HFFc6 (cell line): ENCODE measurements at regions not wholly inside any gene's neighbourhood (a gene's known extent, or its start where the extent isn't known, plus 50 kb on each side); places are given as distances from the start of the nearest gene placed in this dataset.

Experiments
- DNase-seq: peaks from one replicate; pipeline ENCODE4 v3.0.0-alpha.2; 2018
- H3K27ac Mint-ChIP-seq: 2 replicates; pipeline ENCODE4 v1.8.0; 2020; ENCODE audit warnings: mild to moderate bottlenecking, mixed read lengths
- H3K27me3 Mint-ChIP-seq: 2 replicates; pipeline ENCODE4 v1.8.0; 2021; ENCODE audit warnings: mild to moderate bottlenecking, moderate library complexity, mixed read lengths; ENCODE audit not compliant: insufficient read depth
- H3K36me3 Mint-ChIP-seq: 2 replicates; pipeline ENCODE4 v1.8.0; 2021; ENCODE audit warnings: low read depth, mixed read lengths
- H3K4me1 Mint-ChIP-seq: 2 replicates; pipeline ENCODE4 v1.8.0; 2020; ENCODE audit warnings: low read depth, mixed read lengths
- H3K4me3 Mint-ChIP-seq: 2 replicates; pipeline ENCODE4 v1.8.0; 2020; ENCODE audit warnings: mild to moderate bottlenecking, moderate library complexity, mixed read lengths
- H3K9me3 Mint-ChIP-seq: 2 replicates; pipeline ENCODE4 v1.8.0; 2020; ENCODE audit warnings: mild to moderate bottlenecking, mixed read lengths
- CTCF ChIP-seq: fragments of 200-600 bp; sonication (generic); IDR thresholded peaks from 2 replicates; pipeline ENCODE4 v1.5.0; 2021; ENCODE audit warnings: antibody characterized with exemption, mild to moderate bottlenecking

- Mint-ChIP-seq H3K27me3 (no peaks in the 10 kb centered on the region; the same call in 1 of the 2 replicates), H3K9me3 (no peaks in the 10 kb centered on the region), H3K27ac (peak overlapping the region; percentile 65), H3K4me3 (peak overlapping the region; percentile 67), H3K36me3 (no peaks in the 10 kb centered on the region), H3K4me1 (peaks cover 58% of the 10 kb centered on the region)
- no peak for DNase-seq
- no peak for TF ChIP-seq CTCF
These were observed 113.9 kb upstream of the CDC42BPA start for GRCh38 chr1:227432181-227432535.

GRCh38 chr1:227429447-227430359 is 111.4 kb upstream of the CDC42BPA start:
- peak overlapping the region; percentile 80 for H3K4me3 Mint-ChIP-seq
- DNase-seq: peak; percentile 65

GRCh38 chr1:227428803-227429202 is 110.5 kb upstream of the CDC42BPA start:
- peak; percentile 63 for DNase-seq
- peak overlapping the region; percentile 80 for H3K4me3 Mint-ChIP-seq
- H3K27ac Mint-ChIP-seq: peak overlapping the region; percentile 89
- H3K27me3 Mint-ChIP-seq: no peaks in the 10 kb centered on the region; the same call in 1 of the 2 replicates
- no peaks in the 10 kb centered on the region for H3K9me3 Mint-ChIP-seq
- peaks cover 62% of the 10 kb centered on the region for H3K4me1 Mint-ChIP-seq
- no peaks in the 10 kb centered on the region; the same call in 1 of the 2 replicates for H3K36me3 Mint-ChIP-seq
- TF ChIP-seq CTCF: no peak

More at GRCh38 chr1:227429447-227430359, 111.4 kb upstream of the CDC42BPA start:
- Mint-ChIP-seq H3K9me3 (no peaks in the 10 kb centered on the region), H3K27ac (peak overlapping the region; percentile 89), H3K36me3 (no peaks in the 10 kb centered on the region; the same call in 1 of the 2 replicates), H3K27me3 (no peaks in the 10 kb centered on the region; the same call in 1 of the 2 replicates), H3K4me1 (peaks cover 53% of the 10 kb centered on the region)
- no peak for TF ChIP-seq CTCF

- Mint-ChIP-seq H3K4me1 (peaks cover 70% of the 10 kb centered on the region), H3K27ac (no peak overlapping the region), H3K36me3 (no peaks in the 10 kb centered on the region; the same call in 1 of the 2 replicates), H3K27me3 (no peaks in the 10 kb centered on the region; the same call in 1 of the 2 replicates), H3K9me3 (no peaks in the 10 kb centered on the region), H3K4me3 (no peak overlapping the region)
- DNase-seq: no peak
- no peak for TF ChIP-seq CTCF
These were observed 109.1 kb upstream of the CDC42BPA start for GRCh38 chr1:227427411-227427810.

- H3K27me3 Mint-ChIP-seq: no peaks in the 10 kb centered on the region
- H3K9me3 Mint-ChIP-seq: no peaks in the 10 kb centered on the region
- no peak for DNase-seq
- peaks cover 51% of the 10 kb centered on the region for H3K4me1 Mint-ChIP-seq
- no peak for TF ChIP-seq CTCF
- H3K36me3 Mint-ChIP-seq: no peaks in the 10 kb centered on the region; the same call in 1 of the 2 replicates
- H3K4me3 Mint-ChIP-seq: no peak overlapping the region
- no peak overlapping the region; the same call in 1 of the 2 replicates for H3K27ac Mint-ChIP-seq
These were observed 106.7 kb upstream of the CDC42BPA start for GRCh38 chr1:227424953-227425352.
